Upper lobe of right lung (tissue), 1 donor: ENCODE measurements at regions not wholly inside any gene's neighbourhood (a gene's known extent, or its start where the extent isn't known, plus 50 kb on each side); places are given as distances from the start of the nearest gene placed in this dataset.
A peak's percentile ranks its signal among the peaks of the same experiment; 100 is the strongest.
"Not testable (repeated sequence)": the region's sequence is repeated elsewhere in the genome, so short reads cannot be mapped to it uniquely, and the experiment has no call there.

Experiments
- ATAC-seq: fragments of 200-7000 bp; cut with Tn5 transposase; one replicate; pipeline ENCODE4 v1.9.1; 2020; ENCODE audit warnings: mild to moderate bottlenecking, moderate library complexity
- DNase-seq: peaks from one replicate; pipeline ENCODE4 v3.0.0-alpha.2; 2020
- H3K27ac ChIP-seq: fragments of 200-600 bp; one replicate; pipeline ENCODE4 v1.8.0; 2022
- H3K27me3 ChIP-seq: fragments of 200-600 bp; one replicate; pipeline ENCODE4 v1.8.0; 2022; ENCODE audit warnings: mild to moderate bottlenecking
- H3K36me3 ChIP-seq: fragments of 200-600 bp; one replicate; pipeline ENCODE4 v1.8.0; 2022
- H3K4me1 ChIP-seq: fragments of 200-600 bp; one replicate; pipeline ENCODE4 v1.8.0; 2022
- H3K4me3 ChIP-seq: fragments of 200-600 bp; one replicate; pipeline ENCODE4 v1.8.0; 2022; ENCODE audit warnings: mild to moderate bottlenecking
- H3K9me3 ChIP-seq: fragments of 200-600 bp; one replicate; pipeline ENCODE4 v1.8.0; 2022
- CTCF ChIP-seq: fragments of 200-600 bp; IDR thresholded peaks from one replicate; pipeline ENCODE4 v1.8.0; 2022; ENCODE audit warnings: antibody characterized with exemption
- intact Hi-C: fragments of 100-400 bp; cut with DNase I; formaldehyde crosslinking; loops from one replicate; pipeline ENCODE4 v1.11.0; 2022
- donor health status: DM: no; HTN: yes; CAD: no; lungs with severe emphysema.

GRCh38 chr2:181737302-181737701, 57.0 kb upstream of the NEUROD1 start:
- H3K4me3 ChIP-seq, H3K36me3 ChIP-seq, H3K27ac ChIP-seq, DNase-seq, H3K4me1 ChIP-seq, H3K27me3 ChIP-seq, ATAC-seq, H3K9me3 ChIP-seq, intact Hi-C loops: not testable (repeated sequence)

- DNase-seq: no peak
- ATAC-seq: no peak
- no peak for TF ChIP-seq CTCF
- Histone ChIP-seq H3K9me3 (no peaks in the 10 kb centered on the region), H3K4me3 (no peak overlapping the region), H3K27me3 (no peaks in the 10 kb centered on the region), H3K27ac (no peak overlapping the region), H3K4me1 (peaks cover 1% of the 10 kb centered on the region), H3K36me3 (no peaks in the 10 kb centered on the region)
- intact Hi-C loops: no loop called here
Measured at GRCh38 chr2:181738074-181738473, 57.8 kb upstream of the NEUROD1 start.

- H3K27me3 ChIP-seq: no peaks in the 10 kb centered on the region
- H3K9me3 ChIP-seq: no peaks in the 10 kb centered on the region
- no peak for ATAC-seq
- DNase-seq: no peak
- TF ChIP-seq CTCF: no peak
- H3K4me1 ChIP-seq: peaks cover 5% of the 10 kb centered on the region
- no peaks in the 10 kb centered on the region for H3K36me3 ChIP-seq
- no peak overlapping the region for H3K4me3 ChIP-seq
- intact Hi-C loops: no loop called here
- no peak overlapping the region for H3K27ac ChIP-seq
Measured at GRCh38 chr2:181738563-181738962, 58.2 kb upstream of the NEUROD1 start.

- intact Hi-C loops: loop anchor here (10.0 kb wide), 2 partner anchors 163 to 333 kb away; no protein-coding TSS in a partner anchor
Measured at GRCh38 chr2:181741756-181742155, 61.4 kb upstream of the NEUROD1 start.

GRCh38 chr2:181742361-181742760, 62.0 kb upstream of the NEUROD1 start:
- no peaks in the 10 kb centered on the region for H3K36me3 ChIP-seq
- no peaks in the 10 kb centered on the region for H3K9me3 ChIP-seq
- ATAC-seq (no peak), DNase-seq (no peak)
- H3K27ac ChIP-seq: no peak overlapping the region
- H3K27me3 ChIP-seq: no peaks in the 10 kb centered on the region
- intact Hi-C loops: loop anchor here (10.0 kb wide), 2 partner anchors 162 to 332 kb away; no protein-coding TSS in a partner anchor
- no peak for TF ChIP-seq CTCF
- H3K4me3 ChIP-seq: no peak overlapping the region
- peaks cover 5% of the 10 kb centered on the region for H3K4me1 ChIP-seq

More at GRCh38 chr2:181741756-181742155, 61.4 kb upstream of the NEUROD1 start:
- Histone ChIP-seq H3K36me3 (no peaks in the 10 kb centered on the region), H3K27ac (no peak overlapping the region), H3K4me1 (peaks cover 5% of the 10 kb centered on the region), H3K9me3 (no peaks in the 10 kb centered on the region), H3K27me3 (no peaks in the 10 kb centered on the region), H3K4me3 (no peak overlapping the region)
- ATAC-seq: no peak
- no peak for DNase-seq
- no peak for TF ChIP-seq CTCF

GRCh38 chr2:181742922-181743722, 62.8 kb upstream of the NEUROD1 start:
- peak; percentile 70 for TF ChIP-seq CTCF
- DNase-seq (no peak), ATAC-seq (peak; percentile 72)
- H3K4me1 ChIP-seq: peaks cover 5% of the 10 kb centered on the region
- no peak overlapping the region for H3K4me3 ChIP-seq
- H3K27me3 ChIP-seq: no peaks in the 10 kb centered on the region
- H3K9me3 ChIP-seq: no peaks in the 10 kb centered on the region
- H3K36me3 ChIP-seq: no peaks in the 10 kb centered on the region
- intact Hi-C loops: loop anchor here (10.0 kb wide), 2 partner anchors 162 to 332 kb away; no protein-coding TSS in a partner anchor
- no peak overlapping the region for H3K27ac ChIP-seq
